ENCODE measurements at regions not wholly inside any gene's neighbourhood (a gene's known extent, or its start where the extent isn't known, plus 50 kb on each side); places are given as distances from the start of the nearest gene placed in this dataset.
"Not testable (repeated sequence)": the region's sequence is repeated elsewhere in the genome, so short reads cannot be mapped to it uniquely, and the experiment has no call there.

- no peak for DNase-seq
Measured at GRCh38 chr5:53160895-53161294, 51.3 kb upstream of the MOCS2 start.

- DNase-seq, result no peak
Measured at GRCh38 chr5:53161876-53162275, 52.3 kb upstream of the MOCS2 start.

- no peak for DNase-seq
Measured at GRCh38 chr5:53164478-53165165, 55.1 kb upstream of the MOCS2 start.

GRCh38 chr5:53165431-53166182 lies 56.0 kb upstream of the MOCS2 start:
- no peak for DNase-seq

- no peak for DNase-seq
Measured at GRCh38 chr5:53166183-53166495, 56.6 kb upstream of the MOCS2 start.

- no peak for DNase-seq
Measured at GRCh38 chr5:53167836-53168235, 58.3 kb upstream of the MOCS2 start.

GRCh38 chr5:53169933-53170332 lies 60.4 kb upstream of the MOCS2 start:
- DNase-seq, result no peak

- DNase-seq, result no peak
Measured at GRCh38 chr5:53170746-53171349, 61.3 kb upstream of the MOCS2 start.

- not testable (repeated sequence) for DNase-seq
Measured at GRCh38 chr5:53172073-53172472, 62.5 kb upstream of the MOCS2 start.

GRCh38 chr5:53172630-53173029 lies 63.1 kb upstream of the MOCS2 start:
- DNase-seq, result no peak

- no peak for DNase-seq
Measured at GRCh38 chr5:53173083-53173482, 63.5 kb upstream of the MOCS2 start.

GRCh38 chr5:53178830-53179229 lies 69.3 kb upstream of the MOCS2 start:
- DNase-seq, result no peak

- DNase-seq, result no peak
Measured at GRCh38 chr5:53179691-53180090, 70.1 kb upstream of the MOCS2 start.

GRCh38 chr5:53180538-53180937 lies 71.0 kb upstream of the MOCS2 start:
- DNase-seq, result no peak

GRCh38 chr5:53180991-53181390 lies 71.4 kb upstream of the MOCS2 start:
- DNase-seq, result no peak

GRCh38 chr5:53183880-53184279 lies 74.3 kb upstream of the MOCS2 start:
- no peak for DNase-seq

GRCh38 chr5:53191548-53192165 lies 82.1 kb upstream of the MOCS2 start:
- DNase-seq, result no peak

GRCh38 chr5:53194086-53194485 lies 84.5 kb upstream of the MOCS2 start:
- DNase-seq, result no peak

- DNase-seq, result no peak
Measured at GRCh38 chr5:53199882-53200281, 90.3 kb upstream of the MOCS2 start.

- DNase-seq, result no peak
Measured at GRCh38 chr5:53200306-53200705, 90.7 kb upstream of the MOCS2 start.

GRCh38 chr5:53201746-53202145 lies 92.2 kb upstream of the MOCS2 start:
- no peak for DNase-seq

GRCh38 chr5:53206562-53206961 lies 97.0 kb upstream of the MOCS2 start:
- DNase-seq, result no peak

GRCh38 chr5:53211799-53212198 lies 102.2 kb upstream of the MOCS2 start:
- no peak for DNase-seq

- no peak for DNase-seq
Measured at GRCh38 chr5:53219174-53219573, 109.6 kb upstream of the MOCS2 start.

Data from NCI-H1436 (cell line).